ENCODE measurements at regions not wholly inside any gene's neighbourhood (a gene's known extent, or its start where the extent isn't known, plus 50 kb on each side); places are given as distances from the start of the nearest gene placed in this dataset.

- Histone ChIP-seq H2AK5ac (ENCODE audit: insufficient read length, low read length) (no peak overlapping the region), H3K14ac (ENCODE audit: insufficient read depth, low read length) (no peak overlapping the region), H3K79me2 (ENCODE audit: insufficient read depth, low read length) (no peaks in the 10 kb centered on the region), H2BK20ac (ENCODE audit: low read depth, low read length, poor library complexity, severe bottlenecking) (no peak overlapping the region), H3K27ac (ENCODE audit: insufficient read length, low read depth, low read length) (no peak overlapping the region), H3K9me3 (ENCODE audit: control insufficient read depth, low read depth, low read length) (no peaks in the 10 kb centered on the region), H3K56ac (ENCODE audit: insufficient read length, low read depth, low read length) (no peak overlapping the region), H3K4me2 (ENCODE audit: insufficient read depth, insufficient read length, low read length) (no peak overlapping the region), H3K27me3 (ENCODE audit: insufficient read depth, low read length) (no peaks in the 10 kb centered on the region), H2AFZ (ENCODE audit: low read length) (no peak overlapping the region), H4K91ac (ENCODE audit: insufficient read length, low read depth, low read length) (no peak overlapping the region), H2BK15ac (ENCODE audit: low read depth, low read length) (no peak overlapping the region), H2BK5ac (ENCODE audit: insufficient read length, low read length) (no peak overlapping the region), H3K4me1 (ENCODE audit: insufficient read depth, low read length) (no peaks in the 10 kb centered on the region), H3K4ac (ENCODE audit: low read depth, low read length) (no peak overlapping the region), H3K23me2 (ENCODE audit: insufficient read length, low read depth, low read length, poor library complexity, severe bottlenecking) (no peaks in the 10 kb centered on the region), H3K9ac (ENCODE audit: extremely low read depth, insufficient read length, low read length) (no peak overlapping the region), H4K8ac (replicated peaks; ENCODE audit: insufficient read length, low read depth, low read length) (no peak overlapping the region), H3K79me1 (ENCODE audit: insufficient read depth, low read depth, low read length, poor library complexity, severe bottlenecking) (no peaks in the 10 kb centered on the region), H2BK12ac (ENCODE audit: insufficient read length, low read depth, low read length) (no peak overlapping the region), H3K18ac (ENCODE audit: insufficient read length, low read depth, low read length) (no peak overlapping the region), H3T11ph (ENCODE audit: low read length) (no peak overlapping the region), H4K5ac (ENCODE audit: insufficient read length, low read depth, low read length) (no peak overlapping the region), H3K23ac (ENCODE audit: insufficient read length, low read depth, low read length) (no peak overlapping the region), H4K20me1 (ENCODE audit: control insufficient read depth, insufficient read depth, insufficient read length) (no peaks in the 10 kb centered on the region), H2BK120ac (ENCODE audit: low read depth, low read length, poor library complexity, severe bottlenecking) (no peak overlapping the region)
- Mint-ChIP-seq H3K9me3 (no peaks in the 10 kb centered on the region), H3K36me3 (ENCODE audit: insufficient read depth in 1 of 3, low read depth in 3 of 3) (no peaks in the 10 kb centered on the region), H3K27ac (no peak overlapping the region), H3K27me3 (ENCODE audit: low read depth) (peaks cover 3% of the 10 kb centered on the region), H3K4me3 (no peak overlapping the region), H3K4me1 (peaks cover 3 to 12% of the 10 kb centered on the region in 2 experiments; a peak in 3 of 4 replicates)
- no peak for DNase-seq
- WGBS (ENCODE audit: extremely low coverage, insufficient read length, low lambda C conversion rate), result no CpG with 5 or more reads among the region's 6 CpGs
- TF ChIP-seq CTCF (conservative IDR thresholded peaks at IDR 0.05), result no peak
Observed at GRCh38 chr20:57987659-57988058, 240.8 kb downstream of the ANKRD60 start.
